Mesendoderm (in vitro differentiated cells): ENCODE measurements at regions not wholly inside any gene's neighbourhood (a gene's known extent, or its start where the extent isn't known, plus 50 kb on each side); places are given as distances from the start of the nearest gene placed in this dataset.

Experiments used
- DNase-seq: peaks from one replicate; pipeline ENCODE4 v3.0.0; 2013
- H2AK5ac ChIP-seq: 2 replicates; pipeline ENCODE4 v1.6.1; 2013; ENCODE audit warnings: low read length, inconsistent platforms
- H2BK120ac ChIP-seq: 2 replicates; pipeline ENCODE4 v1.6.1; 2013; ENCODE audit warnings: low read depth, mild to moderate bottlenecking, low read length, moderate library complexity, mixed read lengths
- H2BK15ac ChIP-seq: replicated peaks from 2 replicates; pipeline ENCODE4 v1.6.1; 2013; ENCODE audit warnings: low read depth, mild to moderate bottlenecking, moderate library complexity
- H2BK5ac ChIP-seq: 2 replicates; pipeline ENCODE4 v1.6.1; 2013; ENCODE audit warnings: low read length, inconsistent platforms
- H3K18ac ChIP-seq: 2 replicates; pipeline ENCODE4 v1.6.1; 2013; ENCODE audit warnings: mild to moderate bottlenecking, low read length, mixed read lengths
- H3K23ac ChIP-seq: one replicate; pipeline ENCODE4 v1.6.1; 2013; ENCODE audit warnings: low read length
- H3K27ac ChIP-seq: 2 replicates; pipeline ENCODE4 v1.5.1; 2013; ENCODE audit warnings: low read depth, mild to moderate bottlenecking, inconsistent platforms, low read length, moderate library complexity
- H3K27me3 ChIP-seq: 2 replicates; pipeline ENCODE4 v1.6.1; 2013; ENCODE audit warnings: low read length, control low read depth, mild to moderate bottlenecking, inconsistent platforms; ENCODE audit not compliant: insufficient read depth, poor library complexity
- H3K36me3 ChIP-seq: 2 replicates; pipeline ENCODE4 v1.6.1; 2013; ENCODE audit warnings: low read length, inconsistent platforms; ENCODE audit not compliant: control insufficient read depth, insufficient read depth
- H3K4ac ChIP-seq: one replicate; pipeline ENCODE4 v1.6.1; 2013; ENCODE audit warnings: low read depth, mild to moderate bottlenecking, low read length, moderate library complexity
- H3K4me1 ChIP-seq: 2 replicates; pipeline ENCODE4 v1.6.1; 2013; ENCODE audit warnings: low read depth, low read length, inconsistent platforms; ENCODE audit not compliant: control insufficient read depth
- H3K4me2 ChIP-seq: 2 replicates; pipeline ENCODE4 v1.6.1; 2013; ENCODE audit warnings: low read length
- H3K4me3 ChIP-seq: 2 replicates; pipeline ENCODE4 v1.5.1; 2013; ENCODE audit warnings: mild to moderate bottlenecking, low read length
- H3K56ac ChIP-seq: one replicate; pipeline ENCODE4 v1.6.1; 2013; ENCODE audit warnings: low read length
- H3K79me1 ChIP-seq: 2 replicates; pipeline ENCODE4 v1.6.1; 2013; ENCODE audit warnings: low read length, inconsistent platforms
- H3K79me2 ChIP-seq: 2 replicates; pipeline ENCODE4 v1.6.1; 2013; ENCODE audit warnings: mild to moderate bottlenecking, low read length; ENCODE audit not compliant: control insufficient read depth, insufficient read depth
- H3K9ac ChIP-seq: 2 replicates; pipeline ENCODE4 v1.6.1; 2013; ENCODE audit warnings: low read length, inconsistent platforms
- H4K5ac ChIP-seq: one replicate; pipeline ENCODE4 v1.6.1; 2013; ENCODE audit warnings: low read length
- H4K8ac ChIP-seq: one replicate; pipeline ENCODE4 v1.6.1; 2013; ENCODE audit warnings: low read depth, mild to moderate bottlenecking, control low read depth, low read length, moderate library complexity
- WGBS: extraction: QIAGEN DNeasy Blood & Tissue Kit; methylation state at CpG from one replicate; pipeline ENCODE4 v1.1.7; 2013; ENCODE audit warnings: low lambda C conversion rate, missing lambda C conversion rate; ENCODE audit not compliant: insufficient coverage; ENCODE audit errors: extremely low coverage; 5-methylcytosine and 5-hydroxymethylcytosine counted together

GRCh38 chr14:97527993-97528392 is 730.8 kb downstream of the VRK1 start:
- Histone ChIP-seq H3K56ac (no peak overlapping the region), H3K79me2 (no peaks in the 10 kb centered on the region), H2BK15ac (no peak overlapping the region), H4K5ac (no peak overlapping the region), H3K18ac (no peak overlapping the region), H4K8ac (no peak overlapping the region), H3K4ac (no peak overlapping the region), H3K27ac (no peak overlapping the region), H3K4me2 (no peak overlapping the region), H3K23ac (no peak overlapping the region), H2BK5ac (no peak overlapping the region), H3K4me1 (no peaks in the 10 kb centered on the region), H2BK120ac (no peak overlapping the region), H3K79me1 (no peaks in the 10 kb centered on the region), H3K27me3 (no peaks in the 10 kb centered on the region), H3K4me3 (no peak overlapping the region), H3K36me3 (no peaks in the 10 kb centered on the region), H2AK5ac (no peak overlapping the region), H3K9ac (no peak overlapping the region)
- DNase-seq: no peak
- no CpG with 5 or more reads among the region's 4 CpGs for WGBS

- Histone ChIP-seq H3K27ac (no peak overlapping the region), H3K27me3 (no peaks in the 10 kb centered on the region), H3K4me1 (no peaks in the 10 kb centered on the region), H3K56ac (no peak overlapping the region), H3K9ac (no peak overlapping the region), H4K8ac (no peak overlapping the region), H2AK5ac (no peak overlapping the region), H3K4me2 (no peak overlapping the region), H2BK15ac (no peak overlapping the region), H2BK5ac (no peak overlapping the region), H3K79me1 (no peaks in the 10 kb centered on the region), H3K4me3 (no peak overlapping the region), H3K36me3 (no peaks in the 10 kb centered on the region), H4K5ac (no peak overlapping the region), H2BK120ac (no peak overlapping the region), H3K23ac (no peak overlapping the region), H3K4ac (no peak overlapping the region), H3K79me2 (no peaks in the 10 kb centered on the region), H3K18ac (no peak overlapping the region)
- DNase-seq: no peak
- no CpG with 5 or more reads among the region's 1 CpG for WGBS
These were observed 734.9 kb downstream of the VRK1 start for GRCh38 chr14:97532052-97532451.

GRCh38 chr14:97536421-97536820 is 739.2 kb downstream of the VRK1 start:
- H2BK5ac ChIP-seq: no peak overlapping the region
- H3K4me2 ChIP-seq: no peak overlapping the region
- H3K79me1 ChIP-seq: no peaks in the 10 kb centered on the region
- no peak overlapping the region for H2AK5ac ChIP-seq
- H3K27me3 ChIP-seq: no peaks in the 10 kb centered on the region
- H3K79me2 ChIP-seq: no peaks in the 10 kb centered on the region
- no peak overlapping the region for H3K9ac ChIP-seq
- no peak overlapping the region for H4K8ac ChIP-seq
- no peak overlapping the region for H4K5ac ChIP-seq
- no peak overlapping the region for H3K4ac ChIP-seq
- no peak for DNase-seq
- WGBS: no CpG with 5 or more reads among the region's 4 CpGs
- H2BK15ac ChIP-seq: no peak overlapping the region
- H3K4me3 ChIP-seq: no peak overlapping the region
- no peaks in the 10 kb centered on the region for H3K4me1 ChIP-seq
- no peak overlapping the region for H3K18ac ChIP-seq
- no peak overlapping the region for H3K23ac ChIP-seq
- H3K27ac ChIP-seq: no peak overlapping the region
- no peak overlapping the region for H3K56ac ChIP-seq
- H2BK120ac ChIP-seq: no peak overlapping the region
- no peaks in the 10 kb centered on the region for H3K36me3 ChIP-seq

- H3K4me3 ChIP-seq: no peak overlapping the region
- H3K56ac ChIP-seq: no peak overlapping the region
- no peak overlapping the region for H3K9ac ChIP-seq
- H2AK5ac ChIP-seq: no peak overlapping the region
- H3K79me2 ChIP-seq: no peaks in the 10 kb centered on the region
- no peaks in the 10 kb centered on the region for H3K79me1 ChIP-seq
- H4K8ac ChIP-seq: no peak overlapping the region
- no CpG with 5 or more reads among the region's 10 CpGs for WGBS
- H2BK120ac ChIP-seq: no peak overlapping the region
- no peak overlapping the region for H3K4ac ChIP-seq
- H3K4me2 ChIP-seq: no peak overlapping the region
- no peak overlapping the region for H2BK15ac ChIP-seq
- H2BK5ac ChIP-seq: no peak overlapping the region
- H3K27me3 ChIP-seq: no peaks in the 10 kb centered on the region
- no peak overlapping the region for H3K23ac ChIP-seq
- no peaks in the 10 kb centered on the region for H3K4me1 ChIP-seq
- H4K5ac ChIP-seq: no peak overlapping the region
- no peaks in the 10 kb centered on the region for H3K36me3 ChIP-seq
- DNase-seq: no peak
- no peak overlapping the region for H3K27ac ChIP-seq
- no peak overlapping the region for H3K18ac ChIP-seq
These were observed 741.7 kb downstream of the VRK1 start for GRCh38 chr14:97538749-97539410.

GRCh38 chr14:97539411-97539795 is 742.2 kb downstream of the VRK1 start:
- Histone ChIP-seq H3K79me1 (no peaks in the 10 kb centered on the region), H3K4me3 (no peak overlapping the region), H3K9ac (no peak overlapping the region), H2AK5ac (no peak overlapping the region), H3K23ac (no peak overlapping the region), H3K4ac (no peak overlapping the region), H4K8ac (no peak overlapping the region), H3K4me2 (no peak overlapping the region), H4K5ac (no peak overlapping the region), H3K79me2 (no peaks in the 10 kb centered on the region), H2BK5ac (no peak overlapping the region), H3K18ac (no peak overlapping the region), H2BK15ac (no peak overlapping the region), H2BK120ac (no peak overlapping the region), H3K36me3 (no peaks in the 10 kb centered on the region), H3K27me3 (no peaks in the 10 kb centered on the region), H3K4me1 (no peaks in the 10 kb centered on the region), H3K56ac (no peak overlapping the region), H3K27ac (no peak overlapping the region)
- WGBS: no CpG with 5 or more reads among the region's 5 CpGs
- no peak for DNase-seq

- no peak overlapping the region for H4K5ac ChIP-seq
- whole genome bisulfite sequencing: no CpG with 5 or more reads among the region's 3 CpGs
- H3K79me2 ChIP-seq: no peaks in the 10 kb centered on the region
These were observed 742.7 kb downstream of the VRK1 start for GRCh38 chr14:97539884-97540283.

More at GRCh38 chr14:97539884-97540283, 742.7 kb downstream of the VRK1 start:
- H3K36me3 ChIP-seq: no peaks in the 10 kb centered on the region
- H3K9ac ChIP-seq: no peak overlapping the region
- no peak overlapping the region for H3K27ac ChIP-seq
- H3K4ac ChIP-seq: no peak overlapping the region
- DNase-seq: no peak
- H2BK15ac ChIP-seq: no peak overlapping the region
- H2BK120ac ChIP-seq: no peak overlapping the region
- no peak overlapping the region for H2BK5ac ChIP-seq
- H4K8ac ChIP-seq: no peak overlapping the region
- H2AK5ac ChIP-seq: no peak overlapping the region
- H3K18ac ChIP-seq: no peak overlapping the region
- no peak overlapping the region for H3K56ac ChIP-seq
- no peaks in the 10 kb centered on the region for H3K4me1 ChIP-seq
- H3K23ac ChIP-seq: no peak overlapping the region
- no peaks in the 10 kb centered on the region for H3K79me1 ChIP-seq
- no peak overlapping the region for H3K4me3 ChIP-seq
- no peak overlapping the region for H3K4me2 ChIP-seq
- no peaks in the 10 kb centered on the region for H3K27me3 ChIP-seq
